HepG2 (cell line): ENCODE measurements at regions not wholly inside any gene's neighbourhood (a gene's known extent, or its start where the extent isn't known, plus 50 kb on each side); places are given as distances from the start of the nearest gene placed in this dataset.

Source experiments
- ATAC-seq: fragments of 200-7000 bp; cut with Tn5 transposase; 3 replicates; pipeline ENCODE4 v1.9.1; 2020; ENCODE audit warnings: mild to moderate bottlenecking, moderate library complexity
- BruUV-seq: library from RNA; stranded (reverse); fragments of 400-500 nt; replicated peaks from 2 replicates; lab custom pipeline; 2021; lab: Mats Ljungman, UMichigan
- CTCF ChIA-PET: fragments of 300-600 bp; formaldehyde crosslinking; extraction: SDS; loops from one replicate; lab custom pipeline; 2021; ENCODE audit warnings: low total read pairs, inconsistent platforms, low intra/inter-chr PET ratio; lab: Yijun Ruan, JAX
- POLR2A ChIA-PET: fragments of 350-600 bp; sonication (Branson Sonifier 250); formaldehyde crosslinking; loops from one replicate; lab custom pipeline; 2020; ENCODE audit warnings: antibody characterized with exemption, inconsistent platforms; lab: Yijun Ruan, JAX
- DNase-seq: peaks from one replicate; pipeline ENCODE4 v3.0.0-alpha.2; 2015; ENCODE audit warnings: low spot score
- FAIRE-seq: peaks from 3 replicates; lab custom pipeline; 2011; peaks lifted over from hg19 to GRCh38; lab: Jason Lieb, UNC
- H2AFZ ChIP-seq: one replicate; pipeline ENCODE4 v1.6.1; 2011; ENCODE audit warnings: low read length, inconsistent platforms
- H3K27ac ChIP-seq: fragments of 300-600 bp; 3 replicates; pipeline ENCODE4 v1.8.0; 2011; ENCODE audit warnings: mixed run types, mild to moderate bottlenecking, mixed read lengths, low read length, inconsistent platforms; ENCODE audit not compliant: insufficient read depth; ENCODE audit errors: extremely low read length
- H3K27me3 ChIP-seq, 2 experiments: fragments of 200-600 bp in 1 of 2; 2 replicates in 1 of 2; 3 replicates in 1 of 2; pipeline versions ENCODE4 v1.6.0 to v1.8.0; 2011; ENCODE audit warnings: low read length in 2 of 2, mild to moderate bottlenecking in 2 of 2, moderate library complexity in 2 of 2, inconsistent platforms in 1 of 2; ENCODE audit not compliant: insufficient read depth in 2 of 2, control insufficient read depth in 1 of 2
- H3K36me3 ChIP-seq, 2 experiments: fragments of 200-600 bp in 1 of 2; replicated peaks in 1 of 2; 2 replicates in 1 of 2; 3 replicates in 1 of 2; pipeline versions ENCODE4 v1.5.1 to v1.8.0; 2011; ENCODE audit warnings: low read length in 2 of 2, inconsistent platforms in 1 of 2; ENCODE audit not compliant: insufficient read depth in 2 of 2, control insufficient read depth in 1 of 2
- H3K4me1 ChIP-seq: 2 replicates; pipeline ENCODE4 v1.5.1; 2012; ENCODE audit warnings: low read length, inconsistent platforms; ENCODE audit not compliant: insufficient read depth
- H3K4me2 ChIP-seq: 2 replicates; pipeline ENCODE4 v1.6.0; 2011; ENCODE audit warnings: low read depth, low read length, inconsistent platforms
- H3K4me3 ChIP-seq, 3 experiments: fragments of 200-600 bp in 1 of 3; sonication (generic), shearing (Covaris generic) in 1 of 3; replicated peaks in 1 of 3; 2 replicates each; pipeline ENCODE4 v1.5.1; 2011 to 2016; ENCODE audit warnings: low read length in 3 of 3, inconsistent platforms in 2 of 3, low read depth in 2 of 3, mild to moderate bottlenecking in 2 of 3, control low read depth in 1 of 3, mixed read lengths in 1 of 3; ENCODE audit not compliant: insufficient read depth in 1 of 3
- H3K79me2 ChIP-seq: one replicate; pipeline ENCODE4 v1.6.1; 2011; ENCODE audit warnings: low read length, inconsistent platforms; ENCODE audit not compliant: insufficient read depth
- H3K9ac ChIP-seq: 2 replicates; pipeline ENCODE4 v1.6.0; 2011; ENCODE audit warnings: mild to moderate bottlenecking, low read depth, low read length, inconsistent platforms; ENCODE audit not compliant: insufficient read depth
- H3K9me3 ChIP-seq: 2 replicates; pipeline ENCODE4 v1.5.1; 2012; ENCODE audit warnings: mild to moderate bottlenecking, low read length
- H4K20me1 ChIP-seq: 2 replicates; pipeline ENCODE4 v1.6.0; 2011; ENCODE audit warnings: inconsistent platforms, mild to moderate bottlenecking, low read length, moderate library complexity; ENCODE audit not compliant: insufficient read depth
- ARNT2 ChIP-seq: sonication (generic); formaldehyde crosslinking; IDR thresholded peaks from 2 replicates; pipeline ENCODE4 v1.8.0; 2022; ENCODE audit warnings: mild to moderate bottlenecking, low read depth, missing genetic modification reagents, moderate library complexity
- CBX5 ChIP-seq: sonication (generic); formaldehyde crosslinking; IDR thresholded peaks from 2 replicates; pipeline ENCODE4 v1.4.0; 2020; ENCODE audit warnings: missing genetic modification reagents, borderline replicate concordance
- NFIC ChIP-seq: IDR thresholded peaks from 2 replicates; pipeline ENCODE4 v1.6.1; 2012; ENCODE audit warnings: mild to moderate bottlenecking, low read length, inconsistent platforms
- NFKBIZ ChIP-seq: IDR thresholded peaks from 2 replicates; pipeline ENCODE4 v1.6.1; 2018; ENCODE audit warnings: missing genetic modification reagents, missing compliant biosample characterization
- RBAK ChIP-seq: sonication (generic); formaldehyde crosslinking; IDR thresholded peaks from 2 replicates; pipeline ENCODE4 v1.5.1; 2020; ENCODE audit warnings: mild to moderate bottlenecking, missing genetic modification reagents
- STAT6 ChIP-seq: sonication (generic); formaldehyde crosslinking; IDR thresholded peaks from 2 replicates; pipeline ENCODE4 v1.4.0; 2020; ENCODE audit warnings: missing genetic modification reagents, mild to moderate bottlenecking, borderline replicate concordance
- ZNF580 ChIP-seq: IDR thresholded peaks from 2 replicates; pipeline ENCODE4 v1.6.1; 2016; ENCODE audit warnings: low read depth, borderline replicate concordance
- WGBS: methylation state at CpG from one replicate; pipeline ENCODE4 v1.1.6; 2017; ENCODE audit warnings: low lambda C conversion rate; 5-methylcytosine and 5-hydroxymethylcytosine counted together
- in situ Hi-C: cut with HindIII; loops from 2 replicates; pipeline ENCODE4 v1.10.0; 2017; ENCODE audit warnings: low pct_unique_long_range_greater_than_20kb; ENCODE audit not compliant: extremely low pct_ligation_motif_present
- intact Hi-C: fragments of 100-400 bp; cut with micrococcal nuclease; formaldehyde crosslinking; loops from one replicate; pipeline ENCODE4 v1.10.0; 2022; ENCODE audit not compliant: unreplicated experiment
- TF ChIP-seq, protein P1 (sequence below): sonication (generic); formaldehyde crosslinking; conservative IDR thresholded peaks from 2 replicates; pipeline ENCODE4 v1.8.1; 2023; ENCODE audit warnings: missing genetic modification reagents
- TF ChIP-seq, protein P2 (sequence below): sonication (generic); formaldehyde crosslinking; IDR thresholded peaks from 2 replicates; pipeline ENCODE4 v1.5.0; 2020; ENCODE audit warnings: mild to moderate bottlenecking, missing genetic modification reagents

- peak overlapping the region; percentile 89 for H3K9ac ChIP-seq
- POLR2A ChIA-PET, result interaction anchor here (0.7 to 4.8 kb wide), 18 partner anchors 8 to 888 kb away, joined by 3 to 169 read pairs (median 12); partner anchors contain the start of gene SOX9
- H3K9me3 ChIP-seq, result no peaks in the 10 kb centered on the region
- FAIRE-seq (no peak), DNase-seq (no peak), ATAC-seq (no peak)
- BruUV-seq, result no TSS peak
- WGBS, result 93% methylated on average over 3 of the region's 3 CpGs
- H2AFZ ChIP-seq, result no peak overlapping the region
- TF ChIP-seq, protein P1, sequence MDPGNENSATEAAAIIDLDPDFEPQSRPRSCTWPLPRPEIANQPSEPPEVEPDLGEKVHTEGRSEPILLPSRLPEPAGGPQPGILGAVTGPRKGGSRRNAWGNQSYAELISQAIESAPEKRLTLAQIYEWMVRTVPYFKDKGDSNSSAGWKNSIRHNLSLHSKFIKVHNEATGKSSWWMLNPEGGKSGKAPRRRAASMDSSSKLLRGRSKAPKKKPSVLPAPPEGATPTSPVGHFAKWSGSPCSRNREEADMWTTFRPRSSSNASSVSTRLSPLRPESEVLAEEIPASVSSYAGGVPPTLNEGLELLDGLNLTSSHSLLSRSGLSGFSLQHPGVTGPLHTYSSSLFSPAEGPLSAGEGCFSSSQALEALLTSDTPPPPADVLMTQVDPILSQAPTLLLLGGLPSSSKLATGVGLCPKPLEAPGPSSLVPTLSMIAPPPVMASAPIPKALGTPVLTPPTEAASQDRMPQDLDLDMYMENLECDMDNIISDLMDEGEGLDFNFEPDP (CRISPR knock-in tag), result no peak
- TF ChIP-seq NFIC (no peak), RBAK (CRISPR knock-in tag) (0 out of 2 replicates have a peak, but pooled peaks have one; percentile 1), STAT6 (CRISPR knock-in tag) (no peak), ZNF580 (CRISPR knock-in tag) (0 out of 2 replicates have a peak, but pooled peaks have one; percentile 39), NFKBIZ (CRISPR knock-in tag) (0 out of 2 replicates have a peak, but pooled peaks have one; percentile 44), ARNT2 (CRISPR knock-in tag) (0 out of 2 replicates have a peak, but pooled peaks have one; percentile 28), CBX5 (CRISPR knock-in tag) (0 out of 2 replicates have a peak, but pooled peaks have one; percentile 8)
- TF ChIP-seq, protein P2, sequence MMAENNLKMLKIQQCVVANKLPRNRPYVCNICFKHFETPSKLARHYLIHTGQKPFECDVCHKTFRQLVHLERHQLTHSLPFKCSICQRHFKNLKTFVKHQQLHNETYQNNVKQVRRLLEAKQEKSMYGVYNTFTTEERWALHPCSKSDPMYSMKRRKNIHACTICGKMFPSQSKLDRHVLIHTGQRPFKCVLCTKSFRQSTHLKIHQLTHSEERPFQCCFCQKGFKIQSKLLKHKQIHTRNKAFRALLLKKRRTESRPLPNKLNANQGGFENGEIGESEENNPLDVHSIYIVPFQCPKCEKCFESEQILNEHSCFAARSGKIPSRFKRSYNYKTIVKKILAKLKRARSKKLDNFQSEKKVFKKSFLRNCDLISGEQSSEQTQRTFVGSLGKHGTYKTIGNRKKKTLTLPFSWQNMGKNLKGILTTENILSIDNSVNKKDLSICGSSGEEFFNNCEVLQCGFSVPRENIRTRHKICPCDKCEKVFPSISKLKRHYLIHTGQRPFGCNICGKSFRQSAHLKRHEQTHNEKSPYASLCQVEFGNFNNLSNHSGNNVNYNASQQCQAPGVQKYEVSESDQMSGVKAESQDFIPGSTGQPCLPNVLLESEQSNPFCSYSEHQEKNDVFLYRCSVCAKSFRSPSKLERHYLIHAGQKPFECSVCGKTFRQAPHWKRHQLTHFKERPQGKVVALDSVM, result 0 out of 2 replicates have a peak, but pooled peaks have one; percentile 17
- H3K4me3 ChIP-seq, result no peak overlapping the region; a peak in 1 of 6 replicates
- CTCF ChIA-PET, result no interaction called here
- no peaks in the 10 kb centered on the region for H4K20me1 ChIP-seq
- no peaks in the 10 kb centered on the region; a peak in 2 of 5 replicates for H3K36me3 ChIP-seq
- H3K4me2 ChIP-seq, result peak overlapping the region; percentile 80
- H3K79me2 ChIP-seq, result peaks cover 21% of the 10 kb centered on the region
- in situ Hi-C loops, result loop anchor here (5.0 kb wide), 2 partner anchors 64 to 279 kb away; partner anchors contain the start of gene SOX9
- intact Hi-C loops, result loop anchor here (1.0 kb wide), 1 partner anchor 281 kb away; no protein-coding TSS in a partner anchor
- peak overlapping the region; percentile 98 for H3K27ac ChIP-seq
- peaks cover 98% of the 10 kb centered on the region for H3K4me1 ChIP-seq
- H3K27me3 ChIP-seq, result no peaks in the 10 kb centered on the region
Measured at GRCh38 chr17:72400863-72401262, 280.0 kb downstream of the SOX9 start.
